Skeletal muscle satellite cell (primary cell): ENCODE measurements at regions not wholly inside any gene's neighbourhood (a gene's known extent, or its start where the extent isn't known, plus 50 kb on each side); places are given as distances from the start of the nearest gene placed in this dataset.

ENCODE experiments used
- H3K27me3 ChIP-seq: 2 replicates; pipeline ENCODE4 v1.7.0; 2013; ENCODE audit warnings: low read length; ENCODE audit not compliant: control insufficient read depth, insufficient read depth
- H3K36me3 ChIP-seq: 2 replicates; pipeline ENCODE4 v1.7.0; 2013; ENCODE audit warnings: mild to moderate bottlenecking, control low read depth, low read length; ENCODE audit not compliant: insufficient read depth
- H3K4me1 ChIP-seq: 2 replicates; pipeline ENCODE4 v1.7.0; 2013; ENCODE audit warnings: low read length; ENCODE audit not compliant: control insufficient read depth, insufficient read depth
- H3K4me2 ChIP-seq: 2 replicates; pipeline ENCODE4 v1.7.0; 2013; ENCODE audit warnings: mild to moderate bottlenecking, low read length
- H3K4me3 ChIP-seq: 2 replicates; pipeline ENCODE4 v1.7.0; 2013; ENCODE audit warnings: low read length
- H3K9ac ChIP-seq: 2 replicates; pipeline ENCODE4 v1.7.0; 2013; ENCODE audit warnings: mild to moderate bottlenecking, low read depth, low read length, moderate library complexity
- H3K9me3 ChIP-seq: replicated peaks from 2 replicates; pipeline ENCODE4 v1.7.0; 2013; ENCODE audit warnings: mild to moderate bottlenecking, control low read depth, low read length

DNA sequence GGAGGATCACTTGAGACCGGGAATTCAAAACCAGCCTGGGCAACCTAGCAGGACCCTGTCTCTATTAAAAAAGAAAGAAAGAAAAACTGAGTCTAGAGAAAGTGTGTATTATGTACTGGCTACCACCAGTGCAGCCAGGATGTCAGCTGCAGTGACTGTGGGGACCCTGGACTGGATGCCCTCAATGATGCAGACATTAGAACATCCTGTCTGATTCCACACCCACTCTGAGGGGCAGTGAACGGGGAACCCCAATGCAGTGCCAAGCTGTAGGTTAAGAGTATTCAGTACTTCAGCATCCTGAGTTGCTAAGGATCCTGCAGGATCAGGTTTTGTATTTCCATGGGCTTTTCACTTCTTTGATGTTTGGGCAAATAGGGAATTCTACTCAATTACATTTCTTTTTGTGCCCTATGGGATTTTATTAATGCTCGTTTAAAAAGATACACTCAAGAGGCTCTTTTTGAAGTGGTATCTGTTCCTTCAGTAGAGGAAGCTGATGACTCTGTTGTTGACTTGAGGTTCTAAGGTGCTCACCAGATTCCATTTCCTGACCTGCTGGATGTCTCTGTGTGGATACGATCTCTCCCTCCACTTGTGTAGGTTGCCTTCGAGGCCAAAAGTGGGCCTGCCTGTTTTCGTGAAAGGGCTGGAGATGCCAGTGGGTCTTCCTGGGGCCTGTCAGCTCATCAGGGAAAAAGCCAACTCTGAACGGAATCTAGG is 85.9 kb upstream of the CLCN4 start:
- Histone ChIP-seq H3K36me3 (peaks cover 6% of the 10 kb centered on the region), H3K9me3 (no peaks in the 10 kb centered on the region), H3K27me3 (no peaks in the 10 kb centered on the region), H3K4me2 (no peak overlapping the region), H3K4me1 (no peaks in the 10 kb centered on the region), H3K4me3 (no peak overlapping the region), H3K9ac (no peak overlapping the region)

DNA sequence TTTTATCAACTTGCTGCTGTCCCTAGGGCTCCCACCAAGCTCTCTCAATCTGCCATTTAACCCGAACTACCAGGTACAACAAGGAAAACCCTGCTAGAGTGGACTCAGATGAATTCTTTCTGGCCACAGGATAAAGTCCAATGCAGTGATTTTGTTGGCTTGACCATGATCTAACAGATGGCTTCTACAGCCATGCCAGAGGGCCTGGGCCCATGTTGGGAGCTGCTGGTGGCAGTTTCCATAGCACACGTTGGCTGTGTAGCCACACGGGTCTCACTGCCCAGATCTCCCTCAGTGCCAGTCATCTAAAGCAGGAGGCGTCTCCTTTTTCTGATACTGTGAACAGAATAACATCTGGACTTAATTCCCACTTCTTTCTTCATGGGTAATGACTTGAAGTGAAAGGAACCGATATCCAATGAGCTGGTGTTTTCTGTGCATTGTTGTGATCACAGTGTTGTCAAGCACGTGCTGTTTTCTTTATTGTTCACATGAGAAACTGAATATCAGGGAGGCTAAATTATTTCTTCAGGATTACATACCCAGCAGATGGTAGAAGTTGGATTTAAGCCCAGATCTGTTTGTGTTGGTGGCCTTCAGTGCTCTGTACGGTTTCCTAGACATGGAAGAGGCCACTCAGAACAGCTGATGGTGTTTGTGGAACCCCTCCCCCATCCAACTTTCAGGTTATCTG is 85.2 kb upstream of the CLCN4 start:
- H3K27me3 ChIP-seq: no peaks in the 10 kb centered on the region
- no peaks in the 10 kb centered on the region for H3K9me3 ChIP-seq
- H3K4me1 ChIP-seq: no peaks in the 10 kb centered on the region
- H3K9ac ChIP-seq: no peak overlapping the region
- H3K36me3 ChIP-seq: peaks cover 6% of the 10 kb centered on the region
- no peak overlapping the region for H3K4me3 ChIP-seq
- no peak overlapping the region for H3K4me2 ChIP-seq

DNA sequence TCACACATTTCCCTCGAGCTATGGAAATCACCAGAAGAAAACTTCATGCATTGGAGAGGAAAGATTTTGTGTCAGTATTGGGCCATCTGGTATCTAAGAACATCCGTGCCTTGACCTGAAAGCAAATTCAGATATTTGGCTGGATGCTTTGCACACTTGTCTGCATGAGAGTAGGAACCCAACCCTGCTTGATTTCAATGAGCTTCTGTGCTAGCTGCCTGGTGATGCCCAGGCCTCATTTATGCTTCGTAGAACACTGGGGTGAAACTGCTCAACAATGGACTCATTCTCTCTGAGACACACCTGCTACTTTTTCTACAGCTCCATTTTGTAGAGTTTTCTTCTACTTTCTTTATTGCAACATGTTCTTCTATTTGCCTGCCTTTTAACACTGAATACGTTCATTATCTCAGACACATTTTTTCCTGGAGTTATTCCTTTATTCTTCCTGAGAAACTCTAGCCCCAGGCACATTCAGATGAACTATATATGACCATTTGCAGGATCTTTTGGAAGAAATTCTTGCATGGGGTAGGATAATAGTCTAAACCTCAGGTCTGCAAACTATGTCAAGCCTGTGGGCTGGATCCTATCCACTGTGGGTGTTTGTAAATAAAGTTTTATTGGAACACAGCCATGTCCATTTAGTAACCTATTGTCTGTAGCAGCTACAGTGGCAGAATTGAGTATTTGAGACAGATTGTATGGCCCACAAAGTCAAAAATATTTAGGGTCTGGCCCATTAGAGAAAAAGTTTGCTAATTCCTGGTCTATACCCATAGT is 83.8 kb upstream of the CLCN4 start:
- no peak overlapping the region for H3K9ac ChIP-seq
- no peak overlapping the region for H3K4me2 ChIP-seq
- no peaks in the 10 kb centered on the region for H3K9me3 ChIP-seq
- H3K27me3 ChIP-seq: no peaks in the 10 kb centered on the region
- H3K4me1 ChIP-seq: no peaks in the 10 kb centered on the region
- no peak overlapping the region for H3K4me3 ChIP-seq
- H3K36me3 ChIP-seq: peaks cover 4% of the 10 kb centered on the region

DNA sequence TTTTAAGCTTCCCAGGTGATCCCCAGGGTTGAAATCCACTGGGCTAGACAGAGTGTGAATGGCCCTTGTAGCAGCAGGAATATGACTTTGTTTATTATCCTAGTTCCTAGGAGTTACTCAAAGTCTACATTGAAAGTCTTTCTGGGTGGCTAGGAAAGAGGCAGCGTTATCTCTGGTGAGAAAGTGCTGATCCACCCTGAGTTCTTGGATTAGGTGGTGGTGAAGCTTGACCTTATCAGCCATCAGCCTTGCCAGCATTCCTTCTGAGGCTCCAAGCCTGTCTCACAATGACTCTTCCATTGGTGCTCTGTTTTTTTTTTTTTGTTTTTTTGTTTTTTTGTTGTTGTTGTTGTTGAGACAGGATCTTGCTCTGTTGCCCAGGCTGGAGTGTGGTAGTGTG is 83.1 kb upstream of the CLCN4 start:
- no peak overlapping the region for H3K4me2 ChIP-seq
- no peak overlapping the region for H3K9ac ChIP-seq
- H3K36me3 ChIP-seq: peaks cover 4% of the 10 kb centered on the region
- no peaks in the 10 kb centered on the region for H3K4me1 ChIP-seq
- H3K4me3 ChIP-seq: no peak overlapping the region
- no peaks in the 10 kb centered on the region for H3K27me3 ChIP-seq
- no peaks in the 10 kb centered on the region for H3K9me3 ChIP-seq

DNA sequence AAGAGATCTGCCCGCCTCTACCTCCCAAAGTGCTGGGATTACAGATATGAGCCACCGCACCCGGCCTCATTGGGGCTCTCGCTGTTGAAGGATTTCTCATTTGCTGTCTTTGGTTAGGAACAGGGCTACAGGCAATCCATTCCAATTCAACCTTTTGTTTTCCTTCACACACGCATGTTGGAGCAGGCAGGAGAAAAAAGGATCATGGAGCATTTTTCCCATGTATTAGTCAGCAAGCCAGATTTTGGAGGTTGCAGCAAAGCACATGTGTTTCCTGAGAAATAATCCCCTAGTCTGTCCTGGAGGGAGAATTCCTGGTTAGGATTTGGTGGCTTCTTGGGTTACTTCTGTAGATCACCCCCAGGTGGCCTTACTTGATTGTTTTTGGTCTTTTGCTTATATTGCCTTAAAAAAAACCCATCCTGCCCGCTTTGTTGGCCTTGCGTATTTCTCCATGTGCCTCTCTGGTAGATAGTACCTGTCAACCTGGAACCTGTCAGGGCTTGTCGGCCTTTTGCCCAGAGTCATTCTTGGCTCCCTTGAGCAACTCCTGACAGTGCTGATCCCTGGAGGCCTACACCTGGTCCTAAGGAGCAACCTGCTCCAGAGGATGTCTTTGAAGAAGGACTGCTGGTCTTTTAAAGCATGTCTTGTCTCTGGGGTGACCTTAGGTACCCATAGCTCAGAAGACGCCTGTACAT is 82.4 kb upstream of the CLCN4 start:
- H3K9me3 ChIP-seq: no peaks in the 10 kb centered on the region
- no peaks in the 10 kb centered on the region for H3K4me1 ChIP-seq
- peaks cover 4% of the 10 kb centered on the region for H3K36me3 ChIP-seq
- H3K4me3 ChIP-seq: no peak overlapping the region
- no peaks in the 10 kb centered on the region for H3K27me3 ChIP-seq
- H3K9ac ChIP-seq: no peak overlapping the region
- no peak overlapping the region for H3K4me2 ChIP-seq

DNA sequence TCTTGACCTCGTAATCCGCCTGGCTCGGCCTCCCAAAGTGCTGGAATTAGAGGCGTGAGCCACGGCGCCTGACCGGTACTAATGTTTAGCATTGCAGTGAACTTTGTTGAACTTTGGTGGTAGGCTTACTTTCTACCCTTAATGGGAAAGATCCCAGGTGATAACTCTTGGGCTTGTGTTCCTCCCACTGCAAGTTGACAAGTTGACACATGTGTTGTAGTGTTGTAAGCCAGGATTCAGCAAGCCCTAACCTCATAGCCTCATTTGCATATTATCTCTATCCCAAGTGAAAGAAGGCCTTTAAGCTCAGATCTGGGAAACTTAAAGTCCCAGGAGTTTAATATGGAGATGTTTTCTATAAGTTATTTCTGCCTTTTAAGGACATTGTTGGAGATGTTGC is 80.0 kb upstream of the CLCN4 start:
- Histone ChIP-seq H3K36me3 (no peaks in the 10 kb centered on the region), H3K9me3 (no peaks in the 10 kb centered on the region), H3K4me2 (no peak overlapping the region), H3K4me3 (no peak overlapping the region), H3K4me1 (no peaks in the 10 kb centered on the region), H3K27me3 (no peaks in the 10 kb centered on the region), H3K9ac (no peak overlapping the region)

DNA sequence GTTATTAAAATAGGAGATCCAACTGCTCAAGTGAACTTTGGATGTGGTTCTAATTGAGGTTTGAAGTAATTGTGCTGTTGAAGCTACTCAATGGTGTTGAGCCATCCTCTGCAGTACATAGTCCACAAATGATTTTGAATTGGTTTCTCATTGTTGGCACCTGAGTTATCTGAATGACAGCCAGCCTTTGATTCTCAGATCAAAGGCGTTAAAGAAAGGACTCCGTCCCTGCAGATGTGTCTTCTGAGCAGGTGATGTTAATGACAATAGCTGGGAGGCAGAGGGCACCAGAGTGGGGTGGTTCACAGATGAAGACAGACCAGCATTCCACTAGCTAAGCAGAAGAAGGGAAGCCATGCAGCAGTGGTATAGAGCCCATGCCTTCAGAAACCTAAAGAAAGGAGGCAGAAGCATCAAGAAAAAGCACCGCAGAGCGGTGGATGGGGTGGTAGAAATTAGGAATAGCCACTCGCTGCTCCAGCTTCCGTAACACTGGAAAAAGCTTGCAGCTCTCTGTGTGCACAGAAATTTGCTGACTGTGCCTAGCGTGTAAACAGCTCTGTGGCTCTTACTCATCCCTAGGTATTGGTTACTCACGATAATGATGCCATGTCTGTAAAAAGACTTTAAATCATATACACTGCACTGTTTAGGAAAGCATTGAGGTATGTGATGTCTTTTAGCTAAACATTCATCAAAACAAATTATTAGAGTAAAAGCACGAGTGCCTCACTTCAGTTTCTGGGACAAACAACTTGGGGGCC is 79.2 kb upstream of the CLCN4 start:
- Histone ChIP-seq H3K9me3 (no peaks in the 10 kb centered on the region), H3K27me3 (no peaks in the 10 kb centered on the region), H3K9ac (no peak overlapping the region), H3K4me3 (no peak overlapping the region), H3K36me3 (no peaks in the 10 kb centered on the region), H3K4me1 (no peaks in the 10 kb centered on the region), H3K4me2 (no peak overlapping the region)

DNA sequence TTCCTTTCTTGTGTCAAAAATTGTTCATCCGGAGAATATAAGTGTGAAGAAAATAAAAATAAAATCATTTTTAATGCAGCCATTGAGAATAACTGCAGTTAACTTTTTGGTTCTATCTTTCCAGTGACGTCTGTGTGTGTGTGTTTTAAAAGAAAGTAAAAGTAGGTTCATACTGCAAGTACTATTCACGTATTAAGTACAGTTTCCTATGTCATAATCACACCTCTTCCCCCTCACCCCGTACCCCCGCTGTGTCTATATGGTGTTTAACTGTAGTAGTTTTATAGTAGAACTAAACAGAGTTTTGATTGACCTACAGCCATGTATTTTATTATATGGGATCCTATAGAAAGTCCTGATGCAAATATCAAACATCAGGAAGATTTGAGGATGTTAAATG is 78.5 kb upstream of the CLCN4 start:
- Histone ChIP-seq H3K4me3 (no peak overlapping the region), H3K9ac (no peak overlapping the region), H3K4me1 (no peaks in the 10 kb centered on the region), H3K27me3 (no peaks in the 10 kb centered on the region), H3K4me2 (no peak overlapping the region), H3K36me3 (no peaks in the 10 kb centered on the region), H3K9me3 (no peaks in the 10 kb centered on the region)

DNA sequence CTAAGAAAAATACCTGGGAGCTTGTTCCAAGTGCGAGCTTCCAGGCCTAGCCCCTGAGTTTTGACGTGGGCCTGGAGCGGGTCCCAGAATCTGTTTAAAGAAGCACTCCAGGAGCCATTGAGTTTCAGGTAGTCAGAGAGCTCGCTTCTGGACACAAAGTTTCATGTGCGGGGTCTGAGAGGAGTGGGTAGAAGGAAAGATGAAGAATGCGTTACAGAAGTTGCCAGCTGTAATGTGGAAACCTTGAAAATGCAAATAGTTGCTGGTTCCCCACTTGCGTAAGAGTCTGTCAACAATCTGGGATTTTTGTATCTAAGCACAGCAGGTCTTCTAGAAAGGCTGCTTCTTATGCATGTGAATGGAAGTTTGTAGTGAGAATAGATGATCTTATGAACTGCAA is 77.5 kb upstream of the CLCN4 start:
- Histone ChIP-seq H3K9ac (no peak overlapping the region), H3K36me3 (no peaks in the 10 kb centered on the region), H3K9me3 (no peaks in the 10 kb centered on the region), H3K4me1 (no peaks in the 10 kb centered on the region), H3K27me3 (no peaks in the 10 kb centered on the region), H3K4me2 (no peak overlapping the region), H3K4me3 (no peak overlapping the region)

DNA sequence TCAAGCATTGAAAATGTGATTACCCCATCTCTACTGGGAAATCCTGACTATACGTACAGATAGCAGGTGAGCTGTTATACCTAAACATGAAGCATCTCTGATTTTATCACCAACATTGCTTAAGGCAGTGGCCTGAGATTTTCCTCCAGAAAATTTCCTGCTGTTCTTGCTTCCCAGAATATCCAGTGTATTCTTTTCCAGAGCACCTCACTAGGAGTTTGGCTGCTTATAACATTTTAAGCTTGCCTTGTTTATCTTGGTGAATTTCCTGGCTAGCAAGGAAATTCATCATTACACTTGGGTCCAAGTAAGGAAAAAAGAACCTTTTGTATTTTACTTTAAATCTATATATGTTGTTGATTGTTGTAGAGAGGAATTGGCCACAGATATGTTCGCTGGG is 73.0 kb upstream of the CLCN4 start:
- Histone ChIP-seq H3K9me3 (no peaks in the 10 kb centered on the region), H3K4me3 (no peak overlapping the region), H3K4me1 (no peaks in the 10 kb centered on the region), H3K27me3 (no peaks in the 10 kb centered on the region), H3K36me3 (peaks cover 3% of the 10 kb centered on the region), H3K4me2 (no peak overlapping the region), H3K9ac (no peak overlapping the region)

DNA sequence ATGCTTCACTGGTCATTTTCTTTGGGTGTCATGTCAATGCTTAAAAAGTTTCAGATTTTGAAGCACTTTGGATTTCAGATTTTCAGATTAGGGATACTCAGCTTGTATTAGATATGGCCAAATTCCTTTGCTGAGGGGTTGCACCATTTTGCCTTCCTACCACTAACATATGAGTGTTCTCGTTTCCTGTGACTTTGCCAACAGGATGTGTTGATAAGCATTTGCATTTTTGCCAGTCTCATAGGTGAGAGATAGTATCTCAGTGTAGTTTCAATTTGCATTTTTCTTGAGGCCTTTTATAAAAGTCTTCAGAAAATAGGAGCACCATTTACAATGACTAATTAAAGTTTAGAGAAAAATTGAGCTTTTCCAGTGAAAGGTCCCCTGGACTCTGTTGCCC is 71.6 kb upstream of the CLCN4 start:
- peaks cover 3% of the 10 kb centered on the region for H3K36me3 ChIP-seq
- H3K4me2 ChIP-seq: no peak overlapping the region
- no peaks in the 10 kb centered on the region for H3K27me3 ChIP-seq
- H3K9me3 ChIP-seq: no peaks in the 10 kb centered on the region
- no peak overlapping the region for H3K9ac ChIP-seq
- H3K4me1 ChIP-seq: no peaks in the 10 kb centered on the region
- no peak overlapping the region for H3K4me3 ChIP-seq
